Skeletal muscle cell (primary cell): ENCODE measurements at regions not wholly inside any gene's neighbourhood (a gene's known extent, or its start where the extent isn't known, plus 50 kb on each side); places are given as distances from the start of the nearest gene placed in this dataset.
"Not testable (repeated sequence)": the region's sequence is repeated elsewhere in the genome, so short reads cannot be mapped to it uniquely, and the experiment has no call there.

Source experiments
- DNase-seq: peaks from one replicate; pipeline ENCODE4 v3.0.0-alpha.2; 2010; ENCODE audit warnings: low read depth
- H3K4me3 ChIP-seq: 2 replicates; pipeline ENCODE4 v1.5.1; 2011; ENCODE audit warnings: low read depth, mild to moderate bottlenecking, control low read depth, low read length, moderate library complexity

GRCh38 chr2:128513961-128514283 lies 195.3 kb upstream of the HS6ST1 start:
- no peak for DNase-seq
- no peak overlapping the region for H3K4me3 ChIP-seq

GRCh38 chr2:128514555-128514955 lies 195.9 kb upstream of the HS6ST1 start:
- no peak for DNase-seq
- H3K4me3 ChIP-seq, result no peak overlapping the region

- DNase-seq, result no peak
- H3K4me3 ChIP-seq, result no peak overlapping the region
Observed at GRCh38 chr2:128516938-128517337, 198.3 kb upstream of the HS6ST1 start.

GRCh38 chr2:128519028-128519427 lies 200.4 kb upstream of the HS6ST1 start:
- H3K4me3 ChIP-seq, DNase-seq: not testable (repeated sequence)

- DNase-seq, result no peak
Observed at GRCh38 chr2:128519517-128520215, 201.0 kb upstream of the HS6ST1 start.

GRCh38 chr2:128520340-128520739 lies 201.7 kb upstream of the HS6ST1 start:
- H3K4me3 ChIP-seq, result no peak overlapping the region
- no peak for DNase-seq

More at GRCh38 chr2:128519517-128520215, 201.0 kb upstream of the HS6ST1 start:
- H3K4me3 ChIP-seq, result no peak overlapping the region

- no peak for DNase-seq
Observed at GRCh38 chr2:128520791-128521190, 202.1 kb upstream of the HS6ST1 start.

DNA sequence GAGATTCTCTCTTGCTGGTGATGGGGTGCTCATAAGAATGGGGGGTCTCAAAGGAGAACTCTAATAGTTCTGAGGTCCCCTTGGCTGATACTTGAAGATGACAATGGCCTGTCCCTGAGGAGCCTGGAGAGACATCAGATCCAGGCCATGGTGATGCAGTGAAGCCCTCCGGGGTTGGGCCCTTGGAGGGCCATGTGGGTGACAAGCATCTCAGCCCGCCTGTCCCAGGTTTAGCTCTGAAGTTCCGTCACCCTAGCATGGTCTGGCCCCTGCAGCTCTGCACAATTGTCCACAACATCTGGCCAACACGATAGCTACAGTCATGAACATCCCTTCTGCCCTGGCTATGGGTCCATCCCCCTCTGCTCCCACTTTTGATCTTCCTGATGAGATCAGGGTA lies 202.8 kb upstream of the HS6ST1 start:
- no peak for DNase-seq

More at GRCh38 chr2:128520791-128521190, 202.1 kb upstream of the HS6ST1 start:
- no peak overlapping the region for H3K4me3 ChIP-seq

GRCh38 chr2:128522829-128523228 lies 204.2 kb upstream of the HS6ST1 start:
- H3K4me3 ChIP-seq, result no peak overlapping the region
- DNase-seq, result no peak

More for the DNA sequence above, 202.8 kb upstream of the HS6ST1 start:
- H3K4me3 ChIP-seq, result no peak overlapping the region

DNA sequence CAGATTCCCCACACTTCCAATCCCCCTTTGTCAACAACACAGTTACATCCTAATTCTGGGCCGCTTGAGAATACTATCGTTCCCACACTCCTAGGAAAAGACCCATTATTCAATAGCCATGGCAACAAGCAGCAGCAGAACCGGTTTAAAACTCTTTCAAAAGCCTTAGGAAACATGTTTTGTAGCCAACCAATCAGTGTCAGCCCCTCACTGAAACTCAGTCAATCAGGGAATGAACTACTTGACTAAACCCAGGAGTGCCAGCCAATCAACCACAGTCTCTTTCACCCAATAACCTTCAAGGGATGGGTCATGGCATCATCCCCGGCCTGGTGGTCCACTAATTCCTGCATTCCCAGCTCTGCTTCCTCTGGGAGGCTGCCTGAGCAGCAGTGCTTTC lies 204.8 kb upstream of the HS6ST1 start:
- no peak for DNase-seq
- H3K4me3 ChIP-seq, result no peak overlapping the region

DNA sequence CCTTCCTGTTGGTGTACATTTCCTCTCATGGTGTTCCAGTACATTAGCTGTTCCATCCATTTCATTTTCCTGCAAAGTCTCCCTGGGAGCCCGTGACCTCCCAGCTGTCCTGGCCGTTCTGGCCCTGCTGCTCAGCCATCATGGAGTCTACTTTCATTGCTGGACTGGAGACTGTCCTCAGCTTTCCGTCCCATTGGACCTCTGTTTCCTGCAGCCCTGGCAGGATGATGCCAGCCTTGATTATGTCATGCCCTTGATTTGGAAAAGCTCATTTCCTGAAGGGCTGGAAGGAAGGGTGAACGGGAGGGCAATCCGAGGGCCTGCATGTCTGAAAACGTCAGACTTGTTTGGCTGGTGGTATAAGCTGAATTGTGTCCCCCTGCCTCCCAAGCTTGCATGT lies 205.5 kb upstream of the HS6ST1 start:
- no peak overlapping the region for H3K4me3 ChIP-seq
- no peak for DNase-seq

DNA sequence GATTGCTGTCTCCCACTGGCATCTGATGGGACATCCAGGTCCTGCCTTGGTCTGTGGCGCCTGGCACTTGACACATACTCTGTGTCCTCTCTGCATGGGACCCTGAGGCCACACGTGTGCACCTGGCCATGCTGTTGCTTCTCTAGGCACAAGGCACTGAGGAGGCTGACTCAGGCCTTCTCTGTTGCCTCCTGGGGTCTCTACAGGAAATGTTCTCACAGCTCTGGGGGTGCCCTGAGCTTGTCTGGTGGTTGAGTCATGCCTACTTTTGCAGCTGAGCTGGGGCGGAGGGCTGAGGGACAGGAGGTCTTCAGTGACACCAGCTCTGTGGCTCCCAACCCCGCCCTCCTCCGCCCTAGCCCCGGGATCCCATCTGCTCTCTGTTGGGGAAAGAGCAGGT lies 207.0 kb upstream of the HS6ST1 start:
- no peak for DNase-seq
- no peak overlapping the region for H3K4me3 ChIP-seq

- H3K4me3 ChIP-seq, result no peak overlapping the region
- DNase-seq, result no peak
Observed at GRCh38 chr2:128526455-128526976, 207.8 kb upstream of the HS6ST1 start.

GRCh38 chr2:128528133-128528532 lies 209.5 kb upstream of the HS6ST1 start:
- H3K4me3 ChIP-seq, result no peak overlapping the region
- DNase-seq, result no peak

GRCh38 chr2:128530025-128530573 lies 211.4 kb upstream of the HS6ST1 start:
- H3K4me3 ChIP-seq, result no peak overlapping the region
- no peak for DNase-seq

DNA sequence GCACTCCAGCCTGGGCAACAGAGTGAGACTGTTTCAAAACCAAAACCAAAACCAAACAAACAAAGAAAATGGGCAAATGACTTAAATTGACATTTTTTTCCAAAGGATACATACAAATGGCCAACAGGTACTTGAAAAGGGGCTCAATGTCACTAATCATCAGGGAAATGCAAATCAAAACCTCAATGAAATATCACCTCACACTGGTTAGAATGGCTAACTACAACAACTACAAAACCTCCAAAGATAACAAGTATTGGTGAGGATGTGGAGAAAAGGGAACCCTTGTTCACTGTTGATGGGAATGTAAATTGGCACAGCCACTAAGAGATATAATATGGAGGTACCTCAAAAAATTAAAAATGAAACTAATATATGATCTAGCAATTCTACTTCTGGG lies 213.2 kb upstream of the HS6ST1 start:
- DNase-seq, result no peak
- no peak overlapping the region for H3K4me3 ChIP-seq

DNA sequence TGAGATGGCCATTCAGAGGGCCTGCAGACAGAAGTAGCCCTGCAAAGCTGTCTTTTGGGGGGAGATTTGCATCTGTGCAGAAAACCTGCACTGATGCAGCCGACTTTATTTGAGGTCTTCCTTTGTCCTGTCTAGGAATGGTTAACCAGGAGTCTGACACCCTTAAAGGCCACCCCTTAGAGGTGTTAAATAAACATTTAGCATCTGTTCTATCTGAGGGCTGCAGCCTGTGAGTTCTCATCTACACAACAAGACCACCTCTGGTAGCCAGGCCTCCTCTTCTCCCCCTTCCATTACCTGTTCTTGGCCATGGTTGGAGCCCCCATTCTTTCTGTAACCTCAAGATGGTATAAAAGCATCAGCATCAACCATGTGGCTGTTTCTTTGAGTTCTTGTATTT lies 214.4 kb upstream of the HS6ST1 start:
- no peak for DNase-seq
- no peak overlapping the region for H3K4me3 ChIP-seq

DNA sequence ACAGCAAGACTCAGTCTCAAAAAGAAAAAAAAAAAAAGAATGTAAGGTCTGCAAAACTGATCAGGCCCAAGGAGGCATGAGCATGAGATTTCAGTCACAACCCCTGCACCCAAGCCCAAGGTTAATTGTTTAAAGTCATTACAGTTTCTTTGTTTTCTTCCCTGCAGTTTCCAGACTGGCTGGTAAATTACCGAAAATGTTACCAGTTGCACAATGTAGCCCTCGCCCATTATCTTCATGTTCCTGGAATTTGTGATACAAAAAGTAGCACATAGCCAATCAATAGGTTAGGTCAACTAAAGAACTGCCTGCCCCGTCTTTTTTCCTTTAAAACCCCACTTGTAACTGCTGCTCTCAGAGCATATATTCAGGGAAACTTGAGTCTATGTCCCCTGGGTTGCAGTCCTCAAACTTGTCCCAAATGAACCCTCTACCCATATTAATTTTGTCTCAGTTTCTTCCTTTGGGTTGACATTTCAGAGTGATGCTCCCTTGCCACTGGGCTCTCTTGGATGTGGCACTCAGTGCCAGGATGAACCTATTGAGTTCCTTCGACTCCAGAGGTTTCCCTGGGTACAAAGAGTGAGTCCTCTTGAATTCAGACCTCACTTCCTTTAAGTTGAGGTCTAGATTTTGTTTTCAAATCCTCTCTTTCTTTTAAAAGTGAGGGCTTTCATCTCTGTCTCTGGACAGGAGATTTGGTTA lies 216.2 kb upstream of the HS6ST1 start:
- no peak overlapping the region for H3K4me3 ChIP-seq
- DNase-seq, result no peak

GRCh38 chr2:128535953-128536352 lies 217.3 kb upstream of the HS6ST1 start:
- DNase-seq, result peak; percentile 56
- H3K4me3 ChIP-seq, result no peak overlapping the region

- H3K4me3 ChIP-seq, result no peak overlapping the region
- DNase-seq, result peak; percentile 93
Observed at GRCh38 chr2:128536925-128537620, 218.4 kb upstream of the HS6ST1 start.
